HEK293 (cell line): ENCODE measurements at regions not wholly inside any gene's neighbourhood (a gene's known extent, or its start where the extent isn't known, plus 50 kb on each side); places are given as distances from the start of the nearest gene placed in this dataset.

Experiments
- CTCF ChIA-PET: fragments of 350-600 bp; formaldehyde crosslinking; extraction: SDS; loops from one replicate; lab custom pipeline; 2021; ENCODE audit warnings: antibody characterized with exemption; lab: Yijun Ruan, JAX
- POLR2A ChIA-PET: fragments of 300-600 bp; formaldehyde crosslinking; extraction: SDS; loops from one replicate; lab custom pipeline; 2020; ENCODE audit warnings: antibody characterized with exemption, inconsistent platforms; lab: Yijun Ruan, JAX
- H3K27ac ChIP-seq: fragments of 200-500 bp; sonication (Bioruptor generic); 2 replicates; pipeline ENCODE4 v1.5.1; 2014; ENCODE audit warnings: low read depth, low read length, control low read depth, inconsistent platforms; ENCODE audit errors: extremely low read depth
- H3K36me3 ChIP-seq, 2 experiments: fragments of 200-500 bp in 1 of 2; sonication (Bioruptor generic) in 1 of 2; 1 replicate in 1 of 2; 2 replicates in 1 of 2; pipeline ENCODE4 v1.5.1; 2014 to 2017; ENCODE audit warnings: inconsistent platforms in 2 of 2, low read length in 2 of 2; ENCODE audit not compliant: control insufficient read depth in 2 of 2, insufficient read depth in 1 of 2
- H3K4me1 ChIP-seq: fragments of 200-500 bp; sonication (Bioruptor generic); 2 replicates; pipeline ENCODE4 v1.5.1; 2014; ENCODE audit warnings: mild to moderate bottlenecking, low read length, inconsistent platforms; ENCODE audit not compliant: control insufficient read depth, insufficient read depth
- H3K4me3 ChIP-seq: 2 replicates; pipeline ENCODE4 v1.5.1; 2011; ENCODE audit warnings: low read depth, mild to moderate bottlenecking, control low read depth, low read length, moderate library complexity
- H3K9me3 ChIP-seq: fragments of 200-500 bp; sonication (Bioruptor generic); 2 replicates; pipeline ENCODE4 v1.5.1; 2014; ENCODE audit warnings: low read depth, low read length, inconsistent platforms; ENCODE audit not compliant: control insufficient read depth, insufficient read depth
- INSM2 ChIP-seq: fragments of 450-650 bp; formaldehyde crosslinking; IDR thresholded peaks from 2 replicates; pipeline ENCODE4 v1.5.1; 2016; ENCODE audit warnings: missing biosample characterization, missing genetic modification characterization
- OSR2 ChIP-seq: fragments of 450-650 bp; formaldehyde crosslinking; IDR thresholded peaks from 2 replicates; pipeline ENCODE4 v1.5.1; 2016; ENCODE audit warnings: missing biosample characterization, missing genetic modification characterization
- PBX3 ChIP-seq: sonication (generic); formaldehyde crosslinking; IDR thresholded peaks from 2 replicates; pipeline ENCODE4 v1.8.1; 2022; ENCODE audit warnings: mild to moderate bottlenecking, moderate library complexity, missing genetic modification reagents
- PRDM1 ChIP-seq: fragments of 450-650 bp; formaldehyde crosslinking; IDR thresholded peaks from 2 replicates; pipeline ENCODE4; 2016; ENCODE audit warnings: missing biosample characterization, missing genetic modification characterization
- PRDM6 ChIP-seq: fragments of 450-650 bp; formaldehyde crosslinking; IDR thresholded peaks from 2 replicates; pipeline ENCODE4 v1.5.1; 2017; ENCODE audit warnings: missing biosample characterization, missing genetic modification characterization
- SCRT1 ChIP-seq: fragments of 450-650 bp; formaldehyde crosslinking; IDR thresholded peaks from 2 replicates; pipeline ENCODE4 v1.5.1; 2016; ENCODE audit warnings: missing biosample characterization, missing genetic modification characterization, borderline replicate concordance
- YY1 ChIP-seq: fragments of 450-650 bp; formaldehyde crosslinking; IDR thresholded peaks from 2 replicates; pipeline ENCODE4 v1.5.1; 2018; ENCODE audit warnings: missing biosample characterization, missing genetic modification characterization
- ZBTB10 ChIP-seq: fragments of 450-650 bp; formaldehyde crosslinking; IDR thresholded peaks from 2 replicates; pipeline ENCODE4 v1.5.1; 2016; ENCODE audit warnings: missing biosample characterization, missing genetic modification characterization
- ZBTB8A ChIP-seq: fragments of 450-650 bp; formaldehyde crosslinking; IDR thresholded peaks from 2 replicates; pipeline ENCODE4 v1.5.1; 2016; ENCODE audit warnings: missing biosample characterization, missing genetic modification characterization
- ZFP37 ChIP-seq: fragments of 450-650 bp; formaldehyde crosslinking; IDR thresholded peaks from 2 replicates; pipeline ENCODE4 v1.5.1; 2016; ENCODE audit warnings: missing biosample characterization, missing genetic modification characterization
- ZNF121 ChIP-seq: fragments of 450-650 bp; formaldehyde crosslinking; IDR thresholded peaks from 2 replicates; pipeline ENCODE4 v1.5.1; 2016; ENCODE audit warnings: missing biosample characterization, missing genetic modification characterization
- ZNF169 ChIP-seq: fragments of 450-650 bp; formaldehyde crosslinking; IDR thresholded peaks from 2 replicates; pipeline ENCODE4 v1.5.1; 2016; ENCODE audit warnings: missing biosample characterization, missing genetic modification characterization
- ZNF513 ChIP-seq: fragments of 450-650 bp; IDR thresholded peaks from 2 replicates; pipeline ENCODE4 v1.5.1; 2018; ENCODE audit warnings: missing biosample characterization, missing genetic modification characterization
- ZNF544 ChIP-seq: fragments of 450-650 bp; formaldehyde crosslinking; IDR thresholded peaks from 2 replicates; pipeline ENCODE4 v1.5.0; 2017; ENCODE audit warnings: missing biosample characterization, missing genetic modification characterization
- ZNF558 ChIP-seq: fragments of 450-650 bp; formaldehyde crosslinking; IDR thresholded peaks from 2 replicates; pipeline ENCODE4 v1.5.1; 2016; ENCODE audit warnings: missing biosample characterization, missing genetic modification characterization
- ZNF624 ChIP-seq: fragments of 450-650 bp; formaldehyde crosslinking; IDR thresholded peaks from 2 replicates; pipeline ENCODE4 v1.5.1; 2017; ENCODE audit warnings: missing biosample characterization, missing genetic modification characterization
- ZNF701 ChIP-seq: fragments of 450-650 bp; formaldehyde crosslinking; IDR thresholded peaks from 2 replicates; pipeline ENCODE4 v1.5.1; 2016; ENCODE audit warnings: missing biosample characterization, missing genetic modification characterization
- ZNF768 ChIP-seq: fragments of 450-650 bp; formaldehyde crosslinking; IDR thresholded peaks from 2 replicates; pipeline ENCODE4 v1.5.1; 2018; ENCODE audit warnings: missing biosample characterization, mild to moderate bottlenecking, missing genetic modification characterization
- ZSCAN5A ChIP-seq: fragments of 450-650 bp; formaldehyde crosslinking; IDR thresholded peaks from 2 replicates; pipeline ENCODE4 v1.5.1; 2016; ENCODE audit warnings: missing biosample characterization, missing genetic modification characterization

GRCh38 chr10:21363092-21363730, 162.3 kb downstream of the SKIDA1 start:
- Histone ChIP-seq H3K9me3 (no peaks in the 10 kb centered on the region), H3K27ac (peak overlapping the region; percentile 52), H3K4me1 (peaks cover 26% of the 10 kb centered on the region), H3K4me3 (no peak overlapping the region), H3K36me3 (no peaks in the 10 kb centered on the region)
- TF ChIP-seq OSR2 (tag by site-specific recombination) (peak; percentile 48), PRDM6 (tag by site-specific recombination) (0 out of 2 replicates have a peak, but pooled peaks have one; percentile 16), ZFP37 (tag by site-specific recombination) (no peak), ZSCAN5A (tag by site-specific recombination) (no peak), SCRT1 (tag by site-specific recombination) (no peak), INSM2 (tag by site-specific recombination) (no peak), ZNF169 (tag by site-specific recombination) (no peak), ZNF558 (no peak), ZNF121 (no peak), ZNF544 (tag by site-specific recombination) (no peak), ZBTB10 (tag by site-specific recombination) (no peak), YY1 (no peak), ZNF768 (tag by site-specific recombination) (no peak), PRDM1 (tag by site-specific recombination) (no peak), ZNF624 (tag by site-specific recombination) (no peak), PBX3 (no peak), ZNF701 (tag by site-specific recombination) (no peak), ZNF513 (tag by site-specific recombination) (no peak), ZBTB8A (tag by site-specific recombination) (peak; percentile 31)
- ChIA-PET CTCF (interaction anchor here (0.6 kb wide), 1 partner anchor 84 kb away, joined by 3 read pairs; no protein-coding TSS in a partner anchor), POLR2A (interaction anchor here (1.3 kb wide), 1 partner anchor 133 kb away, joined by 5 read pairs; no protein-coding TSS in a partner anchor)
